ENCODE measurements at regions not wholly inside any gene's neighbourhood (a gene's known extent, or its start where the extent isn't known, plus 50 kb on each side); places are given as distances from the start of the nearest gene placed in this dataset.

DNA sequence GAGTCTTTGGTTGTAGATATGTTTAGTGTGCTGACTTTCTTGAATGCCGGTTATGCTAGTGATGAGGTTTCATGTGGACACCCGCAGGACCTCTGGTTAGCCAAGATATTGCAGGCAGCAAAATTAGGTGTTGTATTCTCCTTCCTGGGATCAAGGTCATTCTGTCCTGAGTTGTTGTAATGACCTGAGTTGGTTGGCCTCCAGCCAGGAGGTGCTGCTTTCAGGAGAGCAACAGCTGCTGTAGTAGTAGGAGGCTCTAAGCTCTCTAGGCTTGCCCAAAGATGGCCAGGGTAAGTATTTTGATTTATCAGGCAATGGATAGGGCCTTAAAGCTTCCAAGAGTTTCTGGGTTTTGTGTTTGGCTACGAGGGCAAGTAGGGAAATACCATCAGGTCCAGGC is 56.0 kb upstream of the BDKRB2 start:
- dilution Hi-C loops (cut with HindIII; ENCODE audit: low sequenced_read_pairs, unreplicated experiment): no loop called here

More for the DNA sequence above, 56.0 kb upstream of the BDKRB2 start:
- Histone ChIP-seq H2BK5ac (ENCODE audit: low read depth, low read length, poor library complexity, severe bottlenecking) (peak overlapping the region; percentile 68), H4K8ac (ENCODE audit: low read depth in 2 of 2, low read length in 2 of 2) (peak overlapping the region in 1 of 2 experiments; percentile 24; a peak in 2 of 4 replicates), H3K23ac (ENCODE audit: low read depth, low read length) (no peak overlapping the region), H3K36me3 (ENCODE audit: control insufficient read depth, insufficient read depth, low read length) (no peaks in the 10 kb centered on the region), H3K4me1 (ENCODE audit: control insufficient read depth, insufficient read depth, low read length) (peaks cover 11% of the 10 kb centered on the region), H3K4me2 (ENCODE audit: low read depth, low read length) (no peak overlapping the region), H3K9ac (ENCODE audit: low read depth, low read length) (no peak overlapping the region), H2AK9ac (replicated peaks; ENCODE audit: low read depth, low read length, poor library complexity) (peak overlapping the region; percentile 59), H3K9me1 (ENCODE audit: insufficient read depth, low read length) (no peaks in the 10 kb centered on the region; the same call in 1 of the 2 replicates), H2AK5ac (ENCODE audit: low read depth, low read length) (peak overlapping the region; percentile 82), H2BK20ac (ENCODE audit: low read depth, low read length) (peak overlapping the region; percentile 74), H3K56ac (ENCODE audit: extremely low read depth, insufficient read depth, low read length) (no peak overlapping the region), H4K20me1 (ENCODE audit: insufficient read depth, low read length) (no peaks in the 10 kb centered on the region), H3K79me1 (ENCODE audit: low read depth in 1 of 2, low read length in 2 of 2) (no peaks in the 10 kb centered on the region), H3K4me3 (ENCODE audit: insufficient read depth, low read depth, low read length) (no peak overlapping the region), H3K14ac (replicated peaks; ENCODE audit: low read depth, low read length) (peak overlapping the region; percentile 48), H4K91ac (ENCODE audit: insufficient read depth, low read depth, low read length) (peak overlapping the region; percentile 55), H2BK15ac (ENCODE audit: low read depth, low read length) (peak overlapping the region; percentile 53; the same call in 1 of the 3 replicates), H2BK120ac (ENCODE audit: low read depth, low read length) (peak overlapping the region; percentile 63), H3K27ac (ENCODE audit: insufficient read depth, low read length) (no peak overlapping the region), H4K5ac (ENCODE audit: low read depth, low read length) (peak overlapping the region; percentile 59; the same call in 1 of the 2 replicates), H2AFZ (replicated peaks; ENCODE audit: low read length, poor library complexity) (peak overlapping the region; percentile 27), H3K18ac (ENCODE audit: low read depth, low read length) (peak overlapping the region; percentile 73; the same call in 1 of the 2 replicates), H3K4ac (ENCODE audit: low read depth, low read length) (peak overlapping the region; percentile 69), H3K27me3 (ENCODE audit: control insufficient read depth, insufficient read depth, low read length) (no peaks in the 10 kb centered on the region), H3K9me3 (ENCODE audit: control insufficient read depth, insufficient read depth, low read length) (no peaks in the 10 kb centered on the region)
- intact Hi-C loops (cut with micrococcal nuclease): no loop called here
- POLR2A ChIA-PET (ENCODE audit: unreplicated experiment): interaction anchor here (0.6 kb wide), 1 partner anchor 22 kb away, joined by 3 read pairs; no protein-coding TSS in a partner anchor
- CTCF ChIA-PET: interaction anchor here (0.7 to 1.4 kb wide), 2 partner anchors 11 to 93 kb away, joined by 3 read pairs; no protein-coding TSS in a partner anchor
- DNase-seq: no peak
- in situ Hi-C loops (cut with MboI; ENCODE audit: low sequenced_read_pairs): no loop called here
- BruUV-seq (replicated peaks): no TSS peak
- ATAC-seq (ENCODE audit: low read depth): no peak
- WGBS, 2 experiments (ENCODE audit: extremely low coverage in 2 of 2, insufficient read length in 1 of 2): 100% methylated on average over 1 of the region's 3 CpGs; no CpG with 5 or more reads in 1 of the 2 experiments
- TF ChIP-seq, protein P1, sequence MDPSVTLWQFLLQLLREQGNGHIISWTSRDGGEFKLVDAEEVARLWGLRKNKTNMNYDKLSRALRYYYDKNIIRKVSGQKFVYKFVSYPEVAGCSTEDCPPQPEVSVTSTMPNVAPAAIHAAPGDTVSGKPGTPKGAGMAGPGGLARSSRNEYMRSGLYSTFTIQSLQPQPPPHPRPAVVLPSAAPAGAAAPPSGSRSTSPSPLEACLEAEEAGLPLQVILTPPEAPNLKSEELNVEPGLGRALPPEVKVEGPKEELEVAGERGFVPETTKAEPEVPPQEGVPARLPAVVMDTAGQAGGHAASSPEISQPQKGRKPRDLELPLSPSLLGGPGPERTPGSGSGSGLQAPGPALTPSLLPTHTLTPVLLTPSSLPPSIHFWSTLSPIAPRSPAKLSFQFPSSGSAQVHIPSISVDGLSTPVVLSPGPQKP (IDR thresholded peaks at IDR 0.05; ENCODE audit: borderline replicate concordance, low read depth, low read length): no peak
- TF ChIP-seq RCOR1 (IDR thresholded peaks at IDR 0.05; ENCODE audit: insufficient replicate concordance, low read length): no peak
- no peak for TF ChIP-seq CHD1 (IDR thresholded peaks at IDR 0.05; ENCODE audit: low read depth, low read length)

Measured in IMR-90 (cell line).